ENCODE measurements at regions not wholly inside any gene's neighbourhood (a gene's known extent, or its start where the extent isn't known, plus 50 kb on each side); places are given as distances from the start of the nearest gene placed in this dataset.

DNA sequence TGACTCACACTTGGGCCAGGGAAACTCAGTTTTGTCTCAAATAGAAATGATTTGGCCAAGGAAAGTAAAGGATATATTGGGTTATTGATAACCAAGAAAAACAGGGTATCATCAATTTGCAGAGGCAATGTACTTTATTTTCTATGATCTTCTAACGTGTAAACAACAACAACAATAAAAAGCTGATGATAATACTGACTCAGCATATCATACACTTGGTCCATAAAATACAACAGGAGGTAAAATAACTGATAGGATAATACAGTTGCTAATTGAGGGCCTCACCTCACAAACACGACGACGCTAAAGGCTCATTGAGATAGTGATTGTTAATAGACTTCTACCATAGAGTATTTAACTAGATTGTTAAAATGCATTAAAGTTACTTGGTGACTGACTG is 774.0 kb upstream of the NOVA1 start:
- no peaks in the 10 kb centered on the region for H3K36me3 Mint-ChIP-seq (ENCODE audit: low read depth)
- H3K9me3 Mint-ChIP-seq = peaks cover 48% of the 10 kb centered on the region
- no peaks in the 10 kb centered on the region for H3K27me3 Mint-ChIP-seq (ENCODE audit: low read depth)
- DNase-seq (ENCODE audit: low spot score) = no peak
- no peaks in the 10 kb centered on the region for H3K4me1 Mint-ChIP-seq (ENCODE audit: low read depth)
- no peak overlapping the region for H3K4me3 Mint-ChIP-seq
- H3K27ac Mint-ChIP-seq = no peak overlapping the region

- no peak overlapping the region for H3K4me3 Mint-ChIP-seq
- no peak for DNase-seq (ENCODE audit: low spot score)
- no peaks in the 10 kb centered on the region for H3K4me1 Mint-ChIP-seq (ENCODE audit: low read depth)
- no peak overlapping the region for H3K27ac Mint-ChIP-seq
- peaks cover 56% of the 10 kb centered on the region for H3K9me3 Mint-ChIP-seq
- no peaks in the 10 kb centered on the region for H3K27me3 Mint-ChIP-seq (ENCODE audit: low read depth)
- H3K36me3 Mint-ChIP-seq (ENCODE audit: low read depth) = no peaks in the 10 kb centered on the region
These were observed 774.9 kb upstream of the NOVA1 start for GRCh38 chr14:27372771-27373170.

DNA sequence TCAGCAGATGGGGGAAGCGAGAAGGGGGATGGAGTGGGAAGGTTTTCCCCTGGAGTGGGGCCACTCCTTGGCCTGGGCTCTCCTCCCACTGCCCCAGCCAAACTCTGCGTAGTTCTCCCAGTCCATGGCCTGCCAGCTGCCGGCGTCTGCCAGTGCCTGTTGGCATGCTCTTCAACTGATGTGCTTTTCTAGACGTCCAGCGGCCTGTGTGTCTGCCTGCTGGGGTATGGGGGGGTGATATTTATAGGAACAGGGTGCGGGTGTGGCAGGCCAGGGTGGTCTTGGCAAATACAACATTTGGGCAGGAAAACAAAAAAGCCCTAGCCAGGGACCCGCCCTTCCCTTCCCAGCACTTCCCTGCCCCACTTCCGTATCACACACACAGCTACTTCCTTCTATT is 786.3 kb upstream of the NOVA1 start:
- DNase-seq (ENCODE audit: low spot score) = no peak
- Mint-ChIP-seq H3K27ac (no peak overlapping the region), H3K27me3 (ENCODE audit: low read depth) (no peaks in the 10 kb centered on the region), H3K4me1 (ENCODE audit: low read depth) (no peaks in the 10 kb centered on the region), H3K4me3 (no peak overlapping the region), H3K36me3 (ENCODE audit: low read depth) (no peaks in the 10 kb centered on the region), H3K9me3 (peaks cover 36% of the 10 kb centered on the region)

DNA sequence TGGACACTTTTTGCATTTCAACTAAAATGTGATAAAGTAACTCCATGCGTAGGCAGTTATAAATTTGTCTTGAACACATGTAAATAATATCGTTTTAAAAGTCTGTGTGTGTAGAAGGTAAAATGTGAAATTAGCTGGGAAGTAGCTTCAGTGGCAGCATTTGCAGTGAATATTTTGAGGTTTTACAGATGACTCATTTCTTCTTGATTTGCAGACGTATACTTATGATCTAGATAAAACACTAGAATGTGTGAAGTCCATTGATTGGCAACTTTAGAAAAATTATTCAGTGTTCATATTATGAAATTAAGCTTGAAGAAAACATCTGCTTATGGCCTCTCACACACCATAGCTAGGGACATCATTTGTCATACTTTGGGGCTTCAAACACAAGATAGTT is 788.6 kb upstream of the NOVA1 start:
- DNase-seq (ENCODE audit: low spot score) = no peak
- no peaks in the 10 kb centered on the region for H3K27me3 Mint-ChIP-seq (ENCODE audit: low read depth)
- H3K4me3 Mint-ChIP-seq = no peak overlapping the region
- no peak overlapping the region for H3K27ac Mint-ChIP-seq
- H3K9me3 Mint-ChIP-seq = peaks cover 41% of the 10 kb centered on the region
- H3K4me1 Mint-ChIP-seq (ENCODE audit: low read depth) = no peaks in the 10 kb centered on the region
- H3K36me3 Mint-ChIP-seq (ENCODE audit: low read depth) = no peaks in the 10 kb centered on the region

DNA sequence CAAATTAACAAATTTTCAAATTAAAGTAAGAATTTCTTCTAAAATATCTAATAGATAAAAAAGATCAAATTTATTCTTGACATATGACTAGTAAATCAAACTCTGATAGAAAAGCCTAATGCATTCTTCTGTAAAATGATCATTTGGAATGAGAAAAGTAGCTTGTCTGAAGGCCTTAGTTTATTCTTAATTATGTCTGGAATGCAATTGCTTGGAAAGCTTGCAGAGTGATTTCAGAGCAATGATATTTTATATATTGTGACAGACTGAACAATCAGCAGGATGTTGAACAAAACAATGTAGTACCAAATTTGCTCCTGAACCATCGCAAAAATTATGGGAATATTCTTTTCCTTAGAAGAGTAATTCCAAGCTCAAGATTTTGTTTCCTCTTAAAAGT is 789.6 kb upstream of the NOVA1 start:
- Mint-ChIP-seq H3K27ac (no peak overlapping the region), H3K9me3 (peaks cover 46% of the 10 kb centered on the region), H3K4me1 (ENCODE audit: low read depth) (no peaks in the 10 kb centered on the region), H3K27me3 (ENCODE audit: low read depth) (no peaks in the 10 kb centered on the region), H3K4me3 (no peak overlapping the region), H3K36me3 (ENCODE audit: low read depth) (no peaks in the 10 kb centered on the region)
- DNase-seq (ENCODE audit: low spot score) = no peak

- no peak for DNase-seq (ENCODE audit: low spot score)
- H3K36me3 Mint-ChIP-seq (ENCODE audit: low read depth) = no peaks in the 10 kb centered on the region
- no peak overlapping the region for H3K4me3 Mint-ChIP-seq
- H3K27me3 Mint-ChIP-seq (ENCODE audit: low read depth) = no peaks in the 10 kb centered on the region
- no peak overlapping the region for H3K27ac Mint-ChIP-seq
- peaks cover 49% of the 10 kb centered on the region for H3K9me3 Mint-ChIP-seq
- H3K4me1 Mint-ChIP-seq (ENCODE audit: low read depth) = no peaks in the 10 kb centered on the region
These were observed 791.6 kb upstream of the NOVA1 start for GRCh38 chr14:27389402-27389801.

GRCh38 chr14:27390155-27390554 is 792.3 kb upstream of the NOVA1 start:
- peaks cover 51% of the 10 kb centered on the region for H3K9me3 Mint-ChIP-seq
- no peak for DNase-seq (ENCODE audit: low spot score)
- no peaks in the 10 kb centered on the region for H3K27me3 Mint-ChIP-seq (ENCODE audit: low read depth)
- H3K36me3 Mint-ChIP-seq (ENCODE audit: low read depth) = no peaks in the 10 kb centered on the region
- H3K4me1 Mint-ChIP-seq (ENCODE audit: low read depth) = no peaks in the 10 kb centered on the region
- H3K4me3 Mint-ChIP-seq = no peak overlapping the region
- no peak overlapping the region for H3K27ac Mint-ChIP-seq

DNA sequence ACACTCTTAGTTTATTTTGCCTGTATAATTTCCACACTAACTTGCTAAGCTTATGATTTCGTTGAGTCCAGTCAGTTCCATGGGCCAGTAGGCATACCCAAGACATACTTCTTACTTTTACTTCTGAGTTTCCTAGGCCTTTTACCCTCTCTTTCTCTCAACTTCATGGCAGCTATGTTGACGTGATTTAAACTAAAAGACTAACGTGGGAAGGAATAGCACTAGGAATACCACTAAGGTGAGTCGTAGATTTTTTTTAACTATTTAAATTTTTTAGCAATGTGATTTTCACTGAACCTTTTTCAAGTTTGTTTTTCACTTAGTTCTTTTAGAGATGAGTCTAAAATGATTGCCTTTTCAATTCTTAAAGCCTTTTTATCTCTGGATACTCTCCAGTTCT is 793.5 kb upstream of the NOVA1 start:
- Mint-ChIP-seq H3K27me3 (ENCODE audit: low read depth) (no peaks in the 10 kb centered on the region), H3K9me3 (peaks cover 56% of the 10 kb centered on the region)
- no peak for DNase-seq (ENCODE audit: low spot score)

DNA sequence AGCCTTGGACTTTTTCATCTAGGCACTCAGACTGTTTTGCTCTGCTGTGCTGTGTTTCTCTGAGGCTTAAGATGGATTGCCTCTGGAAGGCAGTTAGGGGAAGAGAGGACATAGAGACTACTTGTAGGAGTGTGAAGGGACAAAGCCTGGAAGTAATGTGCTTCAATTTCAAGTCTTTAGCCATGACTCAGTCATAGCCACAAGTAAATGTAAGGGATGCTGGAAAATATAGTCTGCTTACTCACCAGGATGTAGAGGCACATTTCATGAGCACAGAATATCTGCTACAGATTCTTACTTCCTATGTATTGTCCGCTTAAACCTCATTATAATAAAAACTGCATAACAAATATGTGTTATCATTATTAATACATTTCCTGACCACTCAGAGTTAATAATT is 794.3 kb upstream of the NOVA1 start:
- Mint-ChIP-seq H3K36me3 (ENCODE audit: low read depth) (no peaks in the 10 kb centered on the region), H3K27me3 (ENCODE audit: low read depth) (no peaks in the 10 kb centered on the region), H3K27ac (no peak overlapping the region), H3K9me3 (peaks cover 56% of the 10 kb centered on the region), H3K4me1 (ENCODE audit: low read depth) (no peaks in the 10 kb centered on the region), H3K4me3 (no peak overlapping the region)
- DNase-seq (ENCODE audit: low spot score) = no peak

More for the DNA sequence above, 793.5 kb upstream of the NOVA1 start:
- Mint-ChIP-seq H3K27ac (no peak overlapping the region), H3K36me3 (ENCODE audit: low read depth) (no peaks in the 10 kb centered on the region), H3K4me1 (ENCODE audit: low read depth) (no peaks in the 10 kb centered on the region), H3K4me3 (no peak overlapping the region)

- Mint-ChIP-seq H3K4me1 (ENCODE audit: low read depth) (no peaks in the 10 kb centered on the region), H3K9me3 (peaks cover 64% of the 10 kb centered on the region), H3K27me3 (ENCODE audit: low read depth) (no peaks in the 10 kb centered on the region), H3K4me3 (no peak overlapping the region), H3K27ac (no peak overlapping the region), H3K36me3 (ENCODE audit: low read depth) (no peaks in the 10 kb centered on the region)
- DNase-seq (ENCODE audit: low spot score) = no peak
These were observed 812.1 kb upstream of the NOVA1 start for GRCh38 chr14:27409944-27410343.

GRCh38 chr14:27410981-27411380 is 813.1 kb upstream of the NOVA1 start:
- Mint-ChIP-seq H3K36me3 (ENCODE audit: low read depth) (no peaks in the 10 kb centered on the region), H3K4me1 (ENCODE audit: low read depth) (no peaks in the 10 kb centered on the region), H3K9me3 (peaks cover 55% of the 10 kb centered on the region), H3K27ac (no peak overlapping the region), H3K4me3 (no peak overlapping the region), H3K27me3 (ENCODE audit: low read depth) (no peaks in the 10 kb centered on the region)
- DNase-seq (ENCODE audit: low spot score) = no peak

DNA sequence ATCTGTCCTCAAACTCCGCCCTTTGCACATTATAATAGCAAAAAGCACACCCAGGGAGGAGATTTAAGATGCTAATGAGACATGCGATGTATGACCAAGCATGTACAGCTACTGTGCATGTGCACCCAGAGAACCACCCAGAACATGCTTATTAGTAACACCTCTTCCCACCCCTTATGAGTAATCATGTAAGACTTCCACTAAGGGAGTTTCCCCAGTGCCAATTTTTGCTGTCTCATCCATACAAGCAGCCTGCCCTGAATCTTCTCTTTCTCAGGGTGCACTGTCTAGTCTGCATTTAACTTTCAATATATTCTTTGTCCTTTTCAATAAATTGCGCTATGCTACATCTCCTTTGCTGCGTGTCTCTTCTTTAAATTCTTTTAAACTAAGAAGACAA is 830.0 kb upstream of the NOVA1 start:
- H3K4me1 Mint-ChIP-seq (ENCODE audit: low read depth) = no peaks in the 10 kb centered on the region
- H3K9me3 Mint-ChIP-seq = peaks cover 38% of the 10 kb centered on the region
- no peak overlapping the region for H3K4me3 Mint-ChIP-seq
- H3K36me3 Mint-ChIP-seq (ENCODE audit: low read depth) = no peaks in the 10 kb centered on the region
- no peak overlapping the region for H3K27ac Mint-ChIP-seq
- no peaks in the 10 kb centered on the region for H3K27me3 Mint-ChIP-seq (ENCODE audit: low read depth)
- DNase-seq (ENCODE audit: low spot score) = no peak

DNA sequence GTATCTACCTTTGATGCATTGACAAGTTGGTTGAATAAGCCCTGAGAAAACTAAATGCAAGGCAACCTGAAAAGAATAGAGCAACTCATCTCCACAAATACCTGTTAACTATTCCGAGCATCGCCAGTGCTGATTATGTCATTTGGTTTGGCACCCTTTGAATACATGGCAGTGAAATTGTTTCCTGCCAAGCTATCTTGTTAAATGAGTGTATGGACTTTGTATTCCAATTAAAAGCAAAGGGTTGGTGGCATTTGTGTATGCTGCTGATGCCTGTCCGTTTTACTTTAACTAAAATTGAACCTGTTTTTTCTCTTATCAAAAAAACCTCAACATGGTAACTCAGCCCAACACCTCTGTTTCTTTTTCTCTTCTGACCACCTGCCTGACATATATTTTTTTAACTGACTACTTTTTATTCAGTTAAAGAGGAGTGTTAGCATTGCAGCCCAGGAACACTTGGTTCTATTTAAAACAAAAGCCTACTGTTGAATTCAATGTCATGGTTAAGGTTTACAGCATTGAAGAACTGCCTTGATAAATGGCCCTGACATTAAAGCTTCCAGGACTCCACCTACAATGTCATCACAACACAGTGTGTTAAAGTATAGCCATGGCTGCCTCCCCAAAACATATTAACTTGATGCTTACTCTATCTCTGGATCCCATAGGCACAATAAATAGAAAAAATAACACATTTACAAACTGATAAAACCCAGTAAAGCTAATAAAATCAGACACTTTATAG is 838.3 kb upstream of the NOVA1 start:
- Mint-ChIP-seq H3K9me3 (peaks cover 37% of the 10 kb centered on the region), H3K4me3 (no peak overlapping the region), H3K27ac (no peak overlapping the region), H3K4me1 (ENCODE audit: low read depth) (no peaks in the 10 kb centered on the region), H3K36me3 (ENCODE audit: low read depth) (no peaks in the 10 kb centered on the region), H3K27me3 (ENCODE audit: low read depth) (no peaks in the 10 kb centered on the region)
- no peak for DNase-seq (ENCODE audit: low spot score)

DNA sequence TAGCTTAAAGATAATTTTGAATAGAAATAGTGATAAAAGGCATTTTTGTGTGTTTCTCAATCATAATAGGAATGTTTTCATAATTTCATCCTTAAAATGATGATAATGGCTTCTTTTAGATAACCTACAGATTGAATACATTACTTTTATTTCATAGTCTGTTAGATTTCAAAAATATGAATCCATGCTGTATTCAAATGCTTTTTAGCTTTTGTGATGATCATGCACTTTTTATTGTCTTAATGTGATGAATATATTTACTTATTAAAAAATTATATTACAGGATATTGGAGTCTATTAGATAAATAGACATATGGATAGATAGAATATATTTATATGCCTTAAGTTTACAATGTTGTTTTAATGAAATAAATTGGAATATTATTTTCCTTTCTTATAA is 886.8 kb upstream of the NOVA1 start:
- H3K27ac Mint-ChIP-seq = no peak overlapping the region
- no peaks in the 10 kb centered on the region for H3K27me3 Mint-ChIP-seq (ENCODE audit: low read depth)
- no peaks in the 10 kb centered on the region for H3K36me3 Mint-ChIP-seq (ENCODE audit: low read depth)
- H3K4me3 Mint-ChIP-seq = no peak overlapping the region
- H3K4me1 Mint-ChIP-seq (ENCODE audit: low read depth) = no peaks in the 10 kb centered on the region
- no peak for DNase-seq (ENCODE audit: low spot score)
- H3K9me3 Mint-ChIP-seq = peaks cover 32% of the 10 kb centered on the region

DNA sequence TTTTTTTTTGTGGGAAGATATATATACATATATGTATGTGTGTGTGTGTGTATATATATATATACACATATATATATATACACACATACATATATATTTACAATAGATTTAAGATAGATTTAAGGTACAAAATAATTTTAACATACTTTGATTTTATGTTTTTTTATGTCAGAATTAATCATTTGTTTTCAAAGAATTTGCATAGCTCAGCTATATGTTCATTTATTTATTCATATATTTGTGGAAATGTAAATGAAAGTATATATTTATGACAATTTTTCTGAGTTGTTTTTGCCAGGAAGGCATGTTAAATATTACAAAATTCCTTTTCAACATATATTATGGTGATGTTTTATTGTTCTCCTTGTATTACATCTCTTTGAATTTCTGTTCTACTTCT is 887.4 kb upstream of the NOVA1 start:
- Mint-ChIP-seq H3K4me3 (no peak overlapping the region), H3K27ac (no peak overlapping the region), H3K4me1 (ENCODE audit: low read depth) (no peaks in the 10 kb centered on the region), H3K27me3 (ENCODE audit: low read depth) (no peaks in the 10 kb centered on the region), H3K9me3 (peaks cover 34% of the 10 kb centered on the region), H3K36me3 (ENCODE audit: low read depth) (no peaks in the 10 kb centered on the region)
- no peak for DNase-seq (ENCODE audit: low spot score)
